H1 (cell line): ENCODE measurements at regions not wholly inside any gene's neighbourhood (a gene's known extent, or its start where the extent isn't known, plus 50 kb on each side); places are given as distances from the start of the nearest gene placed in this dataset.

Source experiments
- CTCF ChIA-PET: fragments of 300-600 bp; sonication (Branson Sonifier 250); formaldehyde crosslinking; loops from one replicate; lab custom pipeline; 2021; ENCODE audit not compliant: partially characterized antibody; lab: Charles Lee
- POLR2A ChIA-PET: fragments of 300-600 bp; sonication (Branson Sonifier 250); formaldehyde crosslinking; loops from one replicate; lab custom pipeline; 2021; ENCODE audit warnings: inconsistent platforms; ENCODE audit not compliant: partially characterized antibody; lab: Charles Lee
- DNase-seq, 2 experiments: peaks; one replicate each; pipeline versions ENCODE4 v3.0.0 to v3.0.0-alpha.2; 2010 to 2022; ENCODE audit warnings: low spot score in 2 of 2, low read depth in 1 of 2, mixed read lengths in 1 of 2
- FAIRE-seq: peaks from 2 replicates; lab custom pipeline; 2011; peaks lifted over from hg19 to GRCh38; lab: Jason Lieb, UNC
- H2AFZ ChIP-seq: 2 replicates; pipeline ENCODE4 v1.8.1; 2012; ENCODE audit warnings: low read length, inconsistent platforms
- H2AK5ac ChIP-seq: 2 replicates; pipeline ENCODE4 v1.6.1; 2013; ENCODE audit warnings: low read depth, low read length
- H2BK120ac ChIP-seq: replicated peaks from 2 replicates; pipeline ENCODE3; 2013; ENCODE audit warnings: low read depth, low read length, inconsistent platforms
- H2BK12ac ChIP-seq: 2 replicates; pipeline ENCODE4 v1.6.1; 2013; ENCODE audit warnings: low read depth, low read length
- H2BK15ac ChIP-seq: 2 replicates; pipeline ENCODE4 v1.6.1; 2013; ENCODE audit warnings: low read length
- H2BK20ac ChIP-seq: 2 replicates; pipeline ENCODE4 v1.6.1; 2013; ENCODE audit warnings: low read length
- H2BK5ac ChIP-seq: 2 replicates; pipeline ENCODE4 v1.6.1; 2013; ENCODE audit warnings: low read depth, low read length
- H3K14ac ChIP-seq: 2 replicates; pipeline ENCODE4 v1.6.1; 2013; ENCODE audit warnings: inconsistent platforms; ENCODE audit not compliant: insufficient read length
- H3K18ac ChIP-seq: 2 replicates; pipeline ENCODE4 v1.6.1; 2013; ENCODE audit warnings: low read length; ENCODE audit errors: extremely low read depth
- H3K23ac ChIP-seq: 2 replicates; pipeline ENCODE4 v1.6.1; 2013; ENCODE audit warnings: inconsistent platforms; ENCODE audit not compliant: insufficient read length
- H3K23me2 ChIP-seq: 2 replicates; pipeline ENCODE4 v1.6.1; 2013; ENCODE audit warnings: low read depth, low read length
- H3K27ac ChIP-seq: 2 replicates; pipeline ENCODE4 v1.6.1; 2011; ENCODE audit warnings: low read depth, low read length, inconsistent platforms
- H3K27me3 ChIP-seq, 4 experiments: replicated peaks in 1 of 4; 1 replicate in 1 of 4; 2 replicates in 3 of 4; pipeline versions ENCODE4 v1.6.1 to v1.8.1; 2011 to 2013; ENCODE audit warnings: low read length in 3 of 4, mild to moderate bottlenecking in 3 of 4, inconsistent platforms in 2 of 4, mixed read lengths in 2 of 4, moderate library complexity in 1 of 4; ENCODE audit not compliant: control insufficient read depth in 3 of 4, insufficient read depth in 3 of 4; ENCODE audit errors: extremely low read depth in 1 of 4
- H3K36me3 ChIP-seq, 4 experiments: 2 replicates each; pipeline versions ENCODE4 v1.6.1 to v1.8.1; 2011 to 2013; ENCODE audit warnings: mild to moderate bottlenecking in 4 of 4, low read length in 3 of 4, moderate library complexity in 2 of 4, control low read depth in 1 of 4, inconsistent platforms in 1 of 4; ENCODE audit not compliant: insufficient read depth in 4 of 4, control insufficient read depth in 2 of 4
- H3K4ac ChIP-seq: replicated peaks from 2 replicates; pipeline ENCODE3; 2013; ENCODE audit warnings: low read length, low read depth, mixed read lengths, inconsistent platforms; ENCODE audit not compliant: insufficient read length
- H3K4me1 ChIP-seq, 4 experiments: replicated peaks in 1 of 4; 1 replicate in 1 of 4; 2 replicates in 3 of 4; pipeline versions ENCODE4 v1.6.1 to v1.8.1; 2011 to 2013; ENCODE audit warnings: low read length in 3 of 4, inconsistent platforms in 2 of 4, mixed read lengths in 1 of 4; ENCODE audit not compliant: insufficient read depth in 4 of 4, control insufficient read depth in 3 of 4
- H3K4me2 ChIP-seq, 2 experiments: 2 replicates each; pipeline versions ENCODE4 v1.6.1 to v1.8.1; 2011 to 2013; ENCODE audit warnings: low read depth in 2 of 2, low read length in 2 of 2, control low read depth in 1 of 2, inconsistent platforms in 1 of 2, mild to moderate bottlenecking in 1 of 2; ENCODE audit not compliant: insufficient read depth in 1 of 2
- H3K4me3 ChIP-seq, 4 experiments: fragments of 200-600, 300-600 bp in 1 of 4; sonication (generic), shearing (Covaris generic), sonication (Bioruptor Twin) in 1 of 4; 2 replicates each; pipeline versions ENCODE4 v1.5.1 to v1.8.1; 2011 to 2016; ENCODE audit warnings: low read length in 4 of 4, low read depth in 3 of 4, control low read depth in 2 of 4, inconsistent platforms in 2 of 4, mild to moderate bottlenecking in 2 of 4, mixed read lengths in 1 of 4, moderate library complexity in 1 of 4; ENCODE audit not compliant: insufficient read depth in 2 of 4; ENCODE audit errors: extremely low read depth in 1 of 4
- H3K56ac ChIP-seq: replicated peaks from 2 replicates; pipeline ENCODE3; 2013; ENCODE audit warnings: low read depth, mild to moderate bottlenecking, mixed read lengths, low read length, inconsistent platforms; ENCODE audit not compliant: insufficient read length
- H3K79me1 ChIP-seq: 2 replicates; pipeline ENCODE4 v1.6.1; 2013; ENCODE audit warnings: low read depth, low read length, control low read depth
- H3K79me2 ChIP-seq, 2 experiments: 2 replicates each; pipeline versions ENCODE4 v1.6.1 to v1.8.1; 2012 to 2013; ENCODE audit warnings: low read length in 2 of 2, mild to moderate bottlenecking in 2 of 2, inconsistent platforms in 1 of 2; ENCODE audit not compliant: insufficient read depth in 2 of 2, control insufficient read depth in 1 of 2
- H3K9ac ChIP-seq, 4 experiments: replicated peaks in 1 of 4; 1 replicate in 1 of 4; 2 replicates in 3 of 4; pipeline versions ENCODE4 v1.6.1 to v1.8.1; 2011 to 2013; ENCODE audit warnings: low read depth in 3 of 4, low read length in 3 of 4, control low read depth in 2 of 4, mild to moderate bottlenecking in 2 of 4, moderate library complexity in 2 of 4, inconsistent platforms in 1 of 4; ENCODE audit errors: extremely low read depth in 1 of 4
- H3K9me3 ChIP-seq, 2 experiments: 2 replicates each; pipeline versions ENCODE4 v1.6.1 to v1.8.1; 2012 to 2013; ENCODE audit warnings: mild to moderate bottlenecking in 2 of 2, moderate library complexity in 2 of 2, control low read depth in 1 of 2, inconsistent platforms in 1 of 2, low read depth in 1 of 2, low read length in 1 of 2, mixed read lengths in 1 of 2; ENCODE audit not compliant: insufficient read depth in 2 of 2
- H4K20me1 ChIP-seq, 2 experiments: replicated peaks in 1 of 2; 2 replicates each; pipeline versions ENCODE3 to v1.8.1; 2011 to 2013; ENCODE audit warnings: inconsistent platforms in 2 of 2, low read length in 2 of 2, mild to moderate bottlenecking in 1 of 2; ENCODE audit not compliant: insufficient read depth in 2 of 2, control insufficient read depth in 1 of 2
- H4K5ac ChIP-seq: 2 replicates; pipeline ENCODE4 v1.6.1; 2013; ENCODE audit warnings: low read length, low read depth, mixed read lengths, inconsistent platforms; ENCODE audit not compliant: insufficient read length
- H4K8ac ChIP-seq: 2 replicates; pipeline ENCODE4 v1.8.0; 2013; ENCODE audit warnings: mild to moderate bottlenecking, moderate library complexity, low read length, inconsistent platforms; ENCODE audit not compliant: insufficient read depth; ENCODE audit errors: extremely low read depth
- H4K91ac ChIP-seq: replicated peaks from 2 replicates; pipeline ENCODE3; 2013; ENCODE audit warnings: low read length, mixed read lengths, inconsistent platforms; ENCODE audit not compliant: insufficient read length
- CBX5 ChIP-seq: fragments of 300-800, 300-1000 bp; sonication (generic); IDR thresholded peaks from 2 replicates; pipeline ENCODE4 v1.7.1; 2016; ENCODE audit warnings: antibody characterized with exemption, low read length, low read depth
- CBX8 ChIP-seq: fragments of 300-800, 300-1000 bp; sonication (generic); IDR thresholded peaks from 2 replicates; pipeline ENCODE4 v1.7.1; 2016; ENCODE audit warnings: low read depth, low read length, borderline replicate concordance
- CHD2 ChIP-seq: IDR thresholded peaks from 2 replicates; pipeline ENCODE4 v1.6.1; 2012; ENCODE audit warnings: low read length, improper control_type of control experiment
- CREB1 ChIP-seq: IDR thresholded peaks from 2 replicates; pipeline ENCODE4 v1.6.1; 2012; ENCODE audit warnings: inconsistent platforms
- EGR1 ChIP-seq: IDR thresholded peaks from 2 replicates; pipeline ENCODE4 v1.6.1; 2011; ENCODE audit warnings: low read depth, low read length, borderline replicate concordance
- FOSL1 ChIP-seq: IDR thresholded peaks from 2 replicates; pipeline ENCODE4 v1.6.1; 2011; ENCODE audit warnings: mild to moderate bottlenecking, low read depth, low read length, moderate library complexity; ENCODE audit not compliant: insufficient read depth
- GABPA ChIP-seq: IDR thresholded peaks from 2 replicates; pipeline ENCODE4 v1.6.1; 2011; ENCODE audit warnings: mild to moderate bottlenecking, low read length, moderate library complexity, borderline replicate concordance; ENCODE audit not compliant: insufficient read depth
- HDAC6 ChIP-seq: IDR thresholded peaks from one replicate; pipeline ENCODE4 v1.7.1; 2012; ENCODE audit warnings: low read depth, mild to moderate bottlenecking, inconsistent platforms, low read length, moderate library complexity
- JUND ChIP-seq: IDR thresholded peaks from 2 replicates; pipeline ENCODE4 v1.6.1; 2011; ENCODE audit warnings: mild to moderate bottlenecking, improper control_type of control experiment, low read length
- POU5F1 ChIP-seq: IDR thresholded peaks from 2 replicates; pipeline ENCODE4 v1.6.1; 2011; ENCODE audit warnings: low read depth, mild to moderate bottlenecking, low read length, moderate library complexity
- SP4 ChIP-seq: IDR thresholded peaks from 2 replicates; pipeline ENCODE4 v1.6.1; 2012; ENCODE audit warnings: low read length, inconsistent platforms
- TAF1 ChIP-seq: IDR thresholded peaks from 2 replicates; pipeline ENCODE4 v1.6.1; 2011; ENCODE audit warnings: mild to moderate bottlenecking, low read depth, low read length
- YY1 ChIP-seq: IDR thresholded peaks from 2 replicates; pipeline ENCODE4 v1.6.1; 2011; ENCODE audit warnings: low read depth, mild to moderate bottlenecking, low read length
- WGBS, 2 experiments: shearing (Covaris generic) in 1 of 2; methylation state at CpG; one replicate each; pipeline versions ENCODE4 v1.1.6 to v1.1.7; 2013 to 2015; ENCODE audit warnings: low lambda C conversion rate in 2 of 2, mixed read lengths in 2 of 2, inconsistent platforms in 1 of 2, low coverage in 1 of 2, missing lambda C conversion rate in 1 of 2; ENCODE audit not compliant: insufficient replicate concordance in 2 of 2, insufficient coverage in 1 of 2, insufficient read length in 1 of 2; ENCODE audit errors: extremely low coverage in 1 of 2, missing lambda C conversion rate in 1 of 2; 5-methylcytosine and 5-hydroxymethylcytosine counted together
- TF ChIP-seq, protein P1 (sequence below): IDR thresholded peaks from 2 replicates; pipeline ENCODE4 v1.6.1; 2012; ENCODE audit warnings: low read length, inconsistent platforms
- TF ChIP-seq, protein P2 (sequence below): IDR thresholded peaks from 2 replicates; pipeline ENCODE4 v1.6.1; 2012; ENCODE audit warnings: inconsistent platforms

DNA sequence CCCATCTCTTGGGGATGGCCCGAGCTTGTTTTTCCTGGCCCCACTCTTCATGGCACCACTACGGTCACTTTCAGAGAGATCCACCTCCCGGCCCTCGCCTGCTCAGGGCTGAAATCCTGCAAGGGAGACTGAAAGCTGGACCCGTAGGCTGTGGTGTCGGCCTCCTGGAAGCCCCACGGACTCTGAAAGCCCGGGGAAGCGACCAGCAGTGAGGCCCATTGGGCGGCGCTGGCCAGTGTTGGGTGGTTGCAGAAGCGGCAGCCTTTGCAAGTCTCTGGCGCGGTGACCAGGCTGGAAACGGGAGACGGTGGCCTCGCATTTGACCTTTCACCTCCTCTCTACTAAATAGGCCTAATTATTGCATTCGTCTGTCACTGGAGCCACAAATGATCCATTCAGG, 186.0 kb upstream of the FOXF1 start:
- H3K23me2 ChIP-seq, result no peaks in the 10 kb centered on the region
- H3K27ac ChIP-seq, result no peak overlapping the region
- H2AFZ ChIP-seq, result no peak overlapping the region
- H3K4ac ChIP-seq, result no peak overlapping the region
- H3K23ac ChIP-seq, result no peak overlapping the region
- no peak overlapping the region for H3K18ac ChIP-seq
- no peak overlapping the region for H2BK20ac ChIP-seq
- H3K4me1 ChIP-seq, result no peaks in the 10 kb centered on the region
- H3K79me2 ChIP-seq, result no peaks in the 10 kb centered on the region
- H3K79me1 ChIP-seq, result no peaks in the 10 kb centered on the region
- POLR2A ChIA-PET, result no interaction called here
- DNase-seq (no peak), FAIRE-seq (no peak)
- no peak overlapping the region for H4K5ac ChIP-seq
- no peaks in the 10 kb centered on the region; a peak in 1 of 7 replicates for H3K27me3 ChIP-seq
- H2BK15ac ChIP-seq, result no peak overlapping the region
- H2BK12ac ChIP-seq, result no peak overlapping the region
- H3K36me3 ChIP-seq, result no peaks in the 10 kb centered on the region
- no peak overlapping the region for H3K14ac ChIP-seq
- H4K8ac ChIP-seq, result no peak overlapping the region
- H3K4me3 ChIP-seq, result no peak overlapping the region
- no peak overlapping the region for H3K56ac ChIP-seq
- 91% methylated on average over 18 of the region's 18 CpGs; no CpG with 5 or more reads in 1 of the 2 experiments for WGBS, 2 experiments
- H3K9ac ChIP-seq, result no peak overlapping the region
- H2BK120ac ChIP-seq, result no peak overlapping the region
- H3K4me2 ChIP-seq, result no peak overlapping the region
- peaks cover 0 to 3% of the 10 kb centered on the region in 2 experiments for H4K20me1 ChIP-seq
- H2AK5ac ChIP-seq, result no peak overlapping the region
- no peak overlapping the region for H4K91ac ChIP-seq
- peaks cover 5 to 6% of the 10 kb centered on the region in 2 experiments; a peak in 3 of 4 replicates for H3K9me3 ChIP-seq
- CTCF ChIA-PET, result interaction anchor here (0.8 to 1.0 kb wide), 2 partner anchors 15 to 115 kb away, joined by 3 read pairs; no protein-coding TSS in a partner anchor
- no peak overlapping the region for H2BK5ac ChIP-seq
- no peak for TF ChIP-seq YY1
- no peak for TF ChIP-seq SP4
- TF ChIP-seq CBX8, result no peak
- no peak for TF ChIP-seq HDAC6
- TF ChIP-seq, protein P1, sequence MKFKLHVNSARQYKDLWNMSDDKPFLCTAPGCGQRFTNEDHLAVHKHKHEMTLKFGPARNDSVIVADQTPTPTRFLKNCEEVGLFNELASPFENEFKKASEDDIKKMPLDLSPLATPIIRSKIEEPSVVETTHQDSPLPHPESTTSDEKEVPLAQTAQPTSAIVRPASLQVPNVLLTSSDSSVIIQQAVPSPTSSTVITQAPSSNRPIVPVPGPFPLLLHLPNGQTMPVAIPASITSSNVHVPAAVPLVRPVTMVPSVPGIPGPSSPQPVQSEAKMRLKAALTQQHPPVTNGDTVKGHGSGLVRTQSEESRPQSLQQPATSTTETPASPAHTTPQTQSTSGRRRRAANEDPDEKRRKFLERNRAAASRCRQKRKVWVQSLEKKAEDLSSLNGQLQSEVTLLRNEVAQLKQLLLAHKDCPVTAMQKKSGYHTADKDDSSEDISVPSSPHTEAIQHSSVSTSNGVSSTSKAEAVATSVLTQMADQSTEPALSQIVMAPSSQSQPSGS, result no peak
- TF ChIP-seq GABPA, result no peak
- TF ChIP-seq, protein P2, sequence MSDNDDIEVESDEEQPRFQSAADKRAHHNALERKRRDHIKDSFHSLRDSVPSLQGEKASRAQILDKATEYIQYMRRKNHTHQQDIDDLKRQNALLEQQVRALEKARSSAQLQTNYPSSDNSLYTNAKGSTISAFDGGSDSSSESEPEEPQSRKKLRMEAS, result no peak
- no peak for TF ChIP-seq CREB1
- TF ChIP-seq CBX5, result no peak
- no peak for TF ChIP-seq JUND
- TF ChIP-seq TAF1, result no peak
- no peak for TF ChIP-seq CHD2
- no peak for TF ChIP-seq POU5F1
- no peak for TF ChIP-seq FOSL1
- TF ChIP-seq EGR1, result no peak
